GM23338 (cell line): ENCODE measurements at regions not wholly inside any gene's neighbourhood (a gene's known extent, or its start where the extent isn't known, plus 50 kb on each side); places are given as distances from the start of the nearest gene placed in this dataset.

Experiments used
- CTCF ChIP-seq, 2 experiments: fragments of 200-600 bp in 1 of 2; sonication (generic) in 1 of 2; conservative IDR thresholded peaks; 2 replicates each; pipeline versions ENCODE4 v1.5.1 to v1.6.1; 2016 to 2017; ENCODE audit warnings: antibody characterized with exemption in 2 of 2, low read depth in 2 of 2, mild to moderate bottlenecking in 2 of 2, moderate library complexity in 1 of 2
- EZH2 ChIP-seq: fragments of 200-600 bp; sonication (generic); IDR thresholded peaks from one replicate; pipeline ENCODE4 v1.8.0; 2017; ENCODE audit warnings: antibody characterized with exemption, mild to moderate bottlenecking, low read depth; ENCODE audit not compliant: unreplicated experiment
- POLR2AphosphoS5 ChIP-seq: IDR thresholded peaks from 2 replicates; pipeline ENCODE4 v1.6.1; 2016; ENCODE audit warnings: antibody characterized with exemption, low read depth
- REST ChIP-seq: IDR thresholded peaks from one replicate; pipeline ENCODE4 v1.6.1; 2018; ENCODE audit warnings: antibody characterized with exemption; ENCODE audit not compliant: unreplicated experiment
- ZNF331 ChIP-seq: fragments of 250-450 bp; sonication (Bioruptor Pico); IDR thresholded peaks from 2 replicates; pipeline ENCODE4 v1.5.0; 2020; ENCODE audit warnings: low read depth, mild to moderate bottlenecking, moderate library complexity
- ZNF462 ChIP-seq: fragments of 250-450 bp; sonication (Bioruptor Pico); IDR thresholded peaks from 2 replicates; pipeline ENCODE4 v1.5.0; 2020; ENCODE audit warnings: mild to moderate bottlenecking, moderate library complexity

GRCh38 chr16:86962259-86962658 is 354.9 kb downstream of the C16orf95 start:
- no peak for TF ChIP-seq CTCF (conservative IDR thresholded peaks at IDR 0.05; ENCODE audit: low read depth in 2 of 2)
- TF ChIP-seq REST = no peak
- no peak for TF ChIP-seq POLR2AphosphoS5
- no peak for TF ChIP-seq ZNF331 (CRISPR knock-in tag)
- TF ChIP-seq EZH2 = no peak
- no peak for TF ChIP-seq ZNF462 (CRISPR knock-in tag)
